Activated B cell treated with CpG ODN at 0.5 μM for 24 hours (primary cell): ENCODE measurements at regions not wholly inside any gene's neighbourhood (a gene's known extent, or its start where the extent isn't known, plus 50 kb on each side); places are given as distances from the start of the nearest gene placed in this dataset.

ENCODE experiments used
- ATAC-seq: fragments of 200-7000 bp; cut with Tn5 transposase; one replicate; pipeline ENCODE4 v1.10.0; 2021; ENCODE audit warnings: low read depth, mild to moderate bottlenecking, moderate library complexity
- CTCF ChIA-PET: fragments of 350-600 bp; sonication (Branson Sonifier 250); formaldehyde crosslinking; loops from one replicate; lab custom pipeline; 2021; ENCODE audit warnings: antibody characterized with exemption; lab: Charles Lee
- POLR2A ChIA-PET: fragments of 350-600 bp; sonication (Branson Sonifier 250); formaldehyde crosslinking; loops from one replicate; lab custom pipeline; 2021; ENCODE audit warnings: antibody characterized with exemption; lab: Charles Lee
- DNase-seq: peaks from one replicate; pipeline ENCODE4 v3.0.0; 2022
- H3K27ac Mint-ChIP-seq: one replicate; pipeline ENCODE4 v1.8.0; 2020; ENCODE audit warnings: mixed read lengths
- H3K27me3 Mint-ChIP-seq: one replicate; pipeline ENCODE4 v1.8.0; 2021; ENCODE audit warnings: mixed read lengths
- H3K36me3 Mint-ChIP-seq: one replicate; pipeline ENCODE4 v1.8.0; 2021; ENCODE audit warnings: low read depth, mixed read lengths
- H3K4me1 Mint-ChIP-seq: one replicate; pipeline ENCODE4 v1.8.0; 2021; ENCODE audit warnings: mixed read lengths
- H3K4me3 Mint-ChIP-seq: one replicate; pipeline ENCODE4 v1.8.0; 2020; ENCODE audit warnings: mild to moderate bottlenecking, mixed read lengths
- H3K9me3 Mint-ChIP-seq: one replicate; pipeline ENCODE4 v1.8.0; 2020; ENCODE audit warnings: mixed read lengths
- intact Hi-C: fragments of 100-400 bp; cut with micrococcal nuclease; formaldehyde crosslinking; loops from one replicate; pipeline ENCODE4 v1.15.1; 2024
- TF ChIP-seq, protein P1 (sequence below): fragments of 200-600 bp; IDR thresholded peaks from one replicate; pipeline ENCODE4 v1.8.0; 2022; ENCODE audit warnings: antibody characterized with exemption, mild to moderate bottlenecking

DNA sequence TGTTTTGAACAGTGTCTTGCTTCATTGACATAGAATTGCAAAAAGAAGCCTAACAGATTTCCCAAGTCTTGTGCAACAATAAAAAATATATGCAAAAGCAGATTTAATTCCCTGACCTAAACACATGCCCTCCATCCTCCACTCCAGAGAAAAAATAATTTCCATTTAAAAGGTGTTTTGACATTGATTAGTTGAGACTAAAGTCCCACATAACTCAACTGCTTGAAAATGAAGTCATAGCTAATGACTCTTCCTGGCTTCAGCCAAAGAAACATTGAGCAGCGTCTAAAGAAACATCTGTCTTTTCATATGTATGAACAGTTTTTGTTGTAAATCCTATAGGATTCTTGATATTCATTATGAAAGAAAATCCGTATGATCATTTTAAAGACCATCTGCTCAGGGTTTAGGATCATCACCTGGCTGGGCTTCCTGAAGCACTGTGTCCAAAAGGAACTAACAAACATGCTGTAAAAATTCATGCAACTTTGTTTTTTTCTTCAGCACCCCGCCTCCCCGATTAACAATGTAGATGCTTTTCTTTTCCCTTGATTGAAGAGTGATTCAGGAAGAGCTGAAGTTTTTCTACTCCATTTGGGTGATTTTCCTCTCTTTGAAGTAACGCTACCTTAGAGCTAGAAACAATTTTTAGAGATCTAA is 273.4 kb downstream of the HS3ST1 start:
- ATAC-seq, result no peak
- Mint-ChIP-seq H3K27me3 (peaks cover 5% of the 10 kb centered on the region), H3K36me3 (no peaks in the 10 kb centered on the region), H3K4me3 (no peak overlapping the region), H3K27ac (no peak overlapping the region), H3K4me1 (peaks cover 10% of the 10 kb centered on the region), H3K9me3 (no peaks in the 10 kb centered on the region)
- DNase-seq, result no peak
- ChIA-PET POLR2A (no interaction called here), CTCF (no interaction called here)
- intact Hi-C loops, result no loop called here
- TF ChIP-seq, protein P1, sequence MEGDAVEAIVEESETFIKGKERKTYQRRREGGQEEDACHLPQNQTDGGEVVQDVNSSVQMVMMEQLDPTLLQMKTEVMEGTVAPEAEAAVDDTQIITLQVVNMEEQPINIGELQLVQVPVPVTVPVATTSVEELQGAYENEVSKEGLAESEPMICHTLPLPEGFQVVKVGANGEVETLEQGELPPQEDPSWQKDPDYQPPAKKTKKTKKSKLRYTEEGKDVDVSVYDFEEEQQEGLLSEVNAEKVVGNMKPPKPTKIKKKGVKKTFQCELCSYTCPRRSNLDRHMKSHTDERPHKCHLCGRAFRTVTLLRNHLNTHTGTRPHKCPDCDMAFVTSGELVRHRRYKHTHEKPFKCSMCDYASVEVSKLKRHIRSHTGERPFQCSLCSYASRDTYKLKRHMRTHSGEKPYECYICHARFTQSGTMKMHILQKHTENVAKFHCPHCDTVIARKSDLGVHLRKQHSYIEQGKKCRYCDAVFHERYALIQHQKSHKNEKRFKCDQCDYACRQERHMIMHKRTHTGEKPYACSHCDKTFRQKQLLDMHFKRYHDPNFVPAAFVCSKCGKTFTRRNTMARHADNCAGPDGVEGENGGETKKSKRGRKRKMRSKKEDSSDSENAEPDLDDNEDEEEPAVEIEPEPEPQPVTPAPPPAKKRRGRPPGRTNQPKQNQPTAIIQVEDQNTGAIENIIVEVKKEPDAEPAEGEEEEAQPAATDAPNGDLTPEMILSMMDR, result no peak

DNA sequence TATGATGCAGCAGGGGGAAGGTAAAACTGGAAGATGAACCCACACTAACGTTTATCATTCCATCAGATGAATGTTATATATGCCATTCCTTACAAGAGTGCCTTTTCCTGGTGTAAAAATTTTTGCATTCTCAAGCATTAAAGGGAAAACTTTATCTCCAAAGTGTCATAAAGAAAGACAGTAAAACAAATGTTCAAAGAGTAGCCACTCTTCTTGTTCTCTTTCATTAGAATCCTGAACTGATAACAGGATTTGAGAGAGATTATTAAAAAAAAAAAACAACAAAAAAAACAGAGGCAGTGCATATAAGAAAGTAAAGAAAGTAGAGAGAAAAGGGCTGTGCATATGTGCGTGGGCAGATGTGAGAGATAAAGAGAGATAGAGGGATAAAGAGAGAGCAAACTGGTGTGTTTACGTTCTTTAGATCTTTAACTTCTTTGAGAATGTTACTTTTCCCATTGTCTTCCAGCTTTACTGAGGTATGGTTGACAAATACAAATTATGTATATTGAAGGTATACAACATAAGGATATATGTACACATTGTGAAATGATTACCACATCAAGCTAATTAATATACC is 275.4 kb downstream of the HS3ST1 start:
- intact Hi-C loops, result loop anchor here (2.0 kb wide), 1 partner anchor 44 kb away; no protein-coding TSS in a partner anchor

DNA sequence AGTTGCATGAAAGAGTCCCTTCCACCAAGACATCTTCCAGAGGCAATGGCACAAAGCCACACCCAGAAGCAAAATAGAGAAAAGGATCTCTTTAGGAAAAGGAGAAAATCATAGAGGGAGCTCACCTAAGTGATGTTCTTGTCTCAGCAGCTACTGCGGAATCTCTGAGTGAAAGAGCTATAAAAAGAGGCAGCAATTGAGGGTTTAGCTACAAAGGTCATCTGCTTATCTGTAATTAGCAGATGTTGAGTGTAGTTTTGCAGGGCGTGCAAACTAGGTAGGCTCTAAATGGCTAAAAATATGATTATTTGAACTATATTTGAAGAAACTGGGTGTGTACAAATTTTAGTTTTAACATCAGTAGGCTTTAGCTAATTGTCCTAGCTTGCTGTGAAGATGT is 276.0 kb downstream of the HS3ST1 start:
- peaks cover 23% of the 10 kb centered on the region for H3K4me1 Mint-ChIP-seq
- no peaks in the 10 kb centered on the region for H3K36me3 Mint-ChIP-seq
- ATAC-seq (no peak), DNase-seq (no peak)
- no peak overlapping the region for H3K4me3 Mint-ChIP-seq
- POLR2A ChIA-PET, result no interaction called here
- intact Hi-C loops, result loop anchor here (2.0 kb wide), 1 partner anchor 44 kb away; no protein-coding TSS in a partner anchor
- peaks cover 5% of the 10 kb centered on the region for H3K27me3 Mint-ChIP-seq
- CTCF ChIA-PET, result no interaction called here
- TF ChIP-seq, protein P1, result no peak
- no peak overlapping the region for H3K27ac Mint-ChIP-seq
- no peaks in the 10 kb centered on the region for H3K9me3 Mint-ChIP-seq

More for the DNA sequence above, 275.4 kb downstream of the HS3ST1 start:
- POLR2A ChIA-PET, result no interaction called here
- CTCF ChIA-PET, result interaction anchor here (0.6 kb wide), 1 partner anchor 20 kb away, joined by 3 read pairs; no protein-coding TSS in a partner anchor
- peaks cover 23% of the 10 kb centered on the region for H3K4me1 Mint-ChIP-seq
- H3K27me3 Mint-ChIP-seq, result peaks cover 5% of the 10 kb centered on the region
- no peaks in the 10 kb centered on the region for H3K9me3 Mint-ChIP-seq
- no peak overlapping the region for H3K4me3 Mint-ChIP-seq
- no peak overlapping the region for H3K27ac Mint-ChIP-seq
- ATAC-seq (no peak), DNase-seq (no peak)
- H3K36me3 Mint-ChIP-seq, result no peaks in the 10 kb centered on the region
- TF ChIP-seq, protein P1, result no peak

DNA sequence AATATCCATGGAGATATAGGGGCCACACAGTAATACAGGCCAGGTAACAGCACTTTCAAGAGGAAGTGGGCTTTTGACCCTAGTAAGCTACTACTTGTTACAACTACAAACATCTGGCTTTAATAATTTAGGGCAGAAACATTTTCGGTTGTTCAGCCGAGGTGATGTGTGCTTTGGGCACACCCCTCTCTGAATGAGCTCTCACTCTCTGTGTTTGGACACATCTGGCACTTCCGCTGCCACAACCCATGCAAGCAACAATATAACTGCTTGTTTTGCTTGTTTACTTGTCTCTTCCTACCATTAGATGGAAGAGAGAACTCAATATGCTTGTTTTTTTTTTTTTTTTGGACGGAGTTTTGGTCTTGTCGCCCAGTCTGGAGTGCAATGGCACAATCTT is 277.2 kb downstream of the HS3ST1 start:
- no peaks in the 10 kb centered on the region for H3K36me3 Mint-ChIP-seq
- CTCF ChIA-PET, result interaction anchor here (0.5 kb wide), 1 partner anchor 291 kb away, joined by 3 read pairs; no protein-coding TSS in a partner anchor
- peaks cover 3% of the 10 kb centered on the region for H3K27me3 Mint-ChIP-seq
- no peak for ATAC-seq
- H3K4me3 Mint-ChIP-seq, result no peak overlapping the region
- intact Hi-C loops, result no loop called here
- no peaks in the 10 kb centered on the region for H3K9me3 Mint-ChIP-seq
- POLR2A ChIA-PET, result interaction anchor here (0.7 kb wide), 1 partner anchor 25 kb away, joined by 3 read pairs; no protein-coding TSS in a partner anchor
- DNase-seq, result no peak
- H3K4me1 Mint-ChIP-seq, result peaks cover 23% of the 10 kb centered on the region
- TF ChIP-seq, protein P1, result no peak
- H3K27ac Mint-ChIP-seq, result no peak overlapping the region

DNA sequence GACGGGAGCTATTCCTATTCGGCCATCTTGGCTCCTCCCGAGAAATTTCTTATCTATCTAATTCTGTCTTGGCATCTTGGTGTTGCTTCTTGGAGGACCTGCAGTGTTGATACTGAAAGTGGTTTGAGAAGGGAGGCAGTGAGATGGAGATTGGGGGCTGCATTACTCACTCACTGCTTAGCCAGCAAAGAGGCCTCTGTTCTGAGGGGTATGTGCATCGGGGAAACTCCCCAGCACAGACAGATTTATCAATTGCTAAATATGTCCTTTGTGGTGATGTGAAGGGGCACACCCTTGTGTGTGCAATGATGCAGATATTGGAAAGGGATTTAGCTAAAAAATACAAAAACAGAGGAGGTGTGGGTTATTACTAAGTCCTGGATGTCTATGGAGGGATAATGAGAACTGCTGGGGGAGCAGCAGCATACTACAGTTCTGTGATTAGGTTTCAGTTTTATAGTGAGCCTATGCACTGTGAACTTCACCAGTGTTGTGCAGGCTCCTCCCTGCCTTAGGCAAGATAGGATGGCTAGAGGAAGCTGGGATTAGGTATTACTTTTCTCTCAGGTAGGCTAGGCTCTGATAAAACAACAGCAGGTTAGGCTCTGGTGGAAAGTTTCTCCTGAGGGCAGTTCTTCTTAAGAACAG is 279.0 kb downstream of the HS3ST1 start:
- CTCF ChIA-PET, result no interaction called here
- peak overlapping the region; percentile 36 for H3K4me3 Mint-ChIP-seq
- no peaks in the 10 kb centered on the region for H3K36me3 Mint-ChIP-seq
- peak overlapping the region; percentile 32 for H3K27ac Mint-ChIP-seq
- POLR2A ChIA-PET, result interaction anchor here (1.1 kb wide), 1 partner anchor 51 kb away, joined by 3 read pairs; no protein-coding TSS in a partner anchor
- ATAC-seq (peak; percentile 77), DNase-seq (no peak)
- no peaks in the 10 kb centered on the region for H3K27me3 Mint-ChIP-seq
- H3K9me3 Mint-ChIP-seq, result no peaks in the 10 kb centered on the region
- intact Hi-C loops, result loop anchor here (1.0 kb wide), 1 partner anchor 10 kb away; no protein-coding TSS in a partner anchor
- TF ChIP-seq, protein P1, result no peak
- peaks cover 23% of the 10 kb centered on the region for H3K4me1 Mint-ChIP-seq
